HG03571 (cell line): ENCODE measurements at regions not wholly inside any gene's neighbourhood (a gene's known extent, or its start where the extent isn't known, plus 50 kb on each side); places are given as distances from the start of the nearest gene placed in this dataset.

Source experiments
- ATAC-seq: cut with Tn5 transposase; IDR thresholded peaks from one replicate; pipeline ENCODE4 v1.9.1; 2021; ENCODE audit not compliant: unreplicated experiment

DNA sequence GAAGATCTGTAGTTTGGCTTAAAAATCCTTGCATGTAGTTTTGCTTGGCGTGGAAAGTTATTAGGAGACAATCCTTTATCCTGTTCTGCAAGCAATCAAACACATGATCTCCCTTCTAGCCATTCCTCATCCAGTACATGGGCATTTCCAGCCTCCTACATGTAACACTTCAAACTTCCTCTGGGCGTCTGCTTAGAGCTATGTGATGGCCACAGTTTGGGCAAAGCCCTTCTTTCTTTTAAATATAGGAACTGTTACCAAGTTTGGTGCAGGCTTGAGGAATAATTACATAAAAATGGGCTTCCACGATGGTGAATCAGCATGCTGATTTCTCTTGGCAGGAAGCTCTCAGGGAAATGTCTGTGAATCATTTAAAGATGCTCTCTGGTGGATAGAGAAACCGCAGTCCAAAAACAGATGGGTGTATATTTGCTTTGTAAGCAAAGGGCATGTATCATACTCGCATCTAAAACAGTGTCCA is 176.9 kb upstream of the FMN2 start:
- no peak for ATAC-seq

DNA sequence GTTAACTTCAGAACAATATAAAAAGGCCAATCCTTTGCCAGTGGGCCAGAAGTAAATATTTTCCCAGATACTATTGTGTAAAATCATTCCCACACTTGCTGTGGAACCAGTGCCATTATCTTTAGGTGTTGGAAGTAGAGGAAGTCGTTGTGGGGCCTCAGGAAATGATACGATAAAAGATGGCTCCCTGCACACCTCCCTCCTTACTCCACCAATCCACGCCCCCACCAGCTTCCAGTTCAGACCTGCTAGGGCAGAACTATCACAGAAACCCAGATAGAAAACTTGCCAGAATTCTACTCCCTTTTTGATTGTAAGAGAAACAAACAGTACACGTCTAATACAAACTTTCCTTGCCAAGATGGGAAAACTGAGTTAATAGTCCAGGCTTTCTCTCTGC is 173.0 kb upstream of the FMN2 start:
- ATAC-seq = no peak

DNA sequence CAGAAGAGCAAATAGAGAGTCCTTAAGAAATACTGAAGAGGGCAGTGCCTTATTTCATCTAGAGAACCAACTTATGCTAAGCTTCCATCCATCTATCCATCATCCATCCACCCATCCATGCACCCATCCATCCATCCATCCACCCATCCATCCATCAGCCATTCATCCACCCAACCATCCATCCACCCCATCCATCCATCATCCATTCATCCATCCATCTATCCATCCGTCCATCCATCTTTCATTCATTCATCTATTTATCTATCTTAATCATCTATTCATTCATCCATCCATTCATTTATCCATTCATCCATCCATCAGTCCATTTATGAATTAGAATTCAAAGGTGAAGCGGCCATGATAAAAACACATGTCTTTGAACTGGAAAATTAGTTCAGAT is 171.5 kb upstream of the FMN2 start:
- ATAC-seq = no peak

DNA sequence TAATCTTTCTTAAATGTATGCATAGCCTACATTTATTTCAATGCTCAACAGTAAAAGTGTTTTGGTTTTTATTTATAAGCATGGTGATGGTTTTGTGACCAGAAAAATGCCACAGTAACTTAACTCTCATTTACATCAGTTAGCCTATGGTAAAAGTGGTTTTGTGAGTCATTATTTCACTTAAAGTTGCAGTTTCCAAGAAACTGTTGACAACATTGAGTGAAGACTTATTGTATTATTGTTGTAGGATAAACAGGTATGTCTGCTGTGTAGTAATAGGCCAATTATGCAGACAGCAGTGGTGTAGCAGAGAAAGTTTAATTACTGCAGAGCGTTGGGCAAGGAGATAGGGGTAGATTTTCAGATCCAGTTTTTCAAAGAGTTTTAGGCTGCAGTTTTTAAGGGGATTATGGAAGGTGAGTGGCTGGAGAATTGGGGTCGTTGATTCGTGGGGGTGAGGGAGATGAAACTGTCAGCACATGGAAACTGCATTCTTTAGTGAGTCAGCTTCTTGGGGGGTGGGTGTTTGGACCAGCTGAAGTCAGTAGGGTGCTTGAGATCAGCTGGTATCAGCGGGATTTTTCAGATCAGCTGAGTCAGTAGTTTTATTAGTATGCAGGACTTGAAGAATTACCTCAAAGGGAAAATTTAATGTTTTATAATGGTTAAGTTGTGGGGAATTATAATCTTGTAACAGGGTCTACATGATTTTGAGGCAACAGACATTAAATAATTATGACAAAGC is 168.7 kb upstream of the FMN2 start:
- ATAC-seq = no peak

DNA sequence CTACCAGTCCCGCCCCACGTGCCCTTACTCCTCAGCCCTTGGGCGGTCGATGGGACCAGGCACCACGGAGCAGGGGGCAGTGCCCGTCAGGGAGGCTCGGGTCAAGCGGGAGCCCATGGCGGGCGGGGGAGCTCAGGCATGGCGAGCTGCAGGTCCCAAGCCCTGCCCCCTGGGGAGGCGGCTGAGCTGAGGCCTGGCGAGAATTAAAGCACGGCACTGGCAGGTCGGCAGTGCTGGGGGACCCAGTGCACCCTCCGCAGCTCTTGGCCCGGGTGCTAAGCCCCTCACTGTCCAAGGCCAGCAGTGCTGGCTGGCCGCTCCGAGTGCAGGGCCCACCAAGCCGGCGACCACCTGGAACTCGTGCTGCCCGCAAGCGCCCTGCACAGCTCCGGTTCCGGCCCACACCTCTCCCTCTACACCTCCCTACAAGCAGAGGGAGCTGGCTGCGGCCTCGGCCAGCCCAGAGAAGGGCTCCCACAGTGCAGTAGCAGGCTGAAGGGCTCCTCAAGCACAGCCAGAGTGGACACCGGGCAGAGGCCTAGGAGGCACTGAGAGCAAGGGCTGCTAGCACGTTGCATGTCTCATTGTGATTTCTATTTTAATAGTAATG is 166.8 kb upstream of the FMN2 start:
- no peak for ATAC-seq

DNA sequence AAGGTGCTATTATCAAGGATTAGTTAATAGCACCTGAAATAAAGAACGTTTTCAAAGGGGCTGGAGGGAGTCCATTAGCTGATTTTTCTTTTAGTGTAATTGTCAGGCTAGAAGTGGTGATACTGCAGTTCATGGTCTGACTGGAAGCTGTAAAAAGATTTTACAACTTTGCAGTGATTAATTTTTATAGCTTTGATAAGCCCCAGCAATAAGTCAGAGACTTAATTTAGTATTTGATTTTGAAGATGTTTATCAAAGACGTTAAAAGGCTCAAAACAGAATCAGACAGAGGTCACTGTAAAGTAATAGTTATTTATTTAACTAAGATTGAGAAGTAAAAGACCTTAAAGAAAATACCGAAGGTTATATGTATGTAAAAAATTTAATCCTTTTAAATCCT is 165.5 kb upstream of the FMN2 start:
- no peak for ATAC-seq

DNA sequence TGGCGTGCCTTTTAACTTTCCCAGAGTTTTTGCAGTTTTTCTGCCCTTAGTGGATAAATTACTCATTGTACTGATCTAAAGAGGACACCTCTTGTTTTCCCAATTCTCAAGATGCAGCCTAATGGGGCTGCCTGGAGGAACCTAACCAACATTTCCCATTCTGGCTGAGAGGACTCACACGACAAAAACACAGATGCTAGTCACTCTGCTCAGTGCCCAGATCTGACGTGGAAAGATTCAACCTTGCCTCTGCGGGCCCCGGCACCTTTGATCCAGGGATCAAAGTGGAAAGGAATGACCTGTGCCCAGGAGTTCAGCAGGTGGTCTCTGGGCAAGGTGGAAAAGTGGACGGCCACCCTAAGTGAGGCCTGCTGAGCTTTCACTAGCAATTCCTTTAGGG is 162.4 kb upstream of the FMN2 start:
- ATAC-seq = no peak

DNA sequence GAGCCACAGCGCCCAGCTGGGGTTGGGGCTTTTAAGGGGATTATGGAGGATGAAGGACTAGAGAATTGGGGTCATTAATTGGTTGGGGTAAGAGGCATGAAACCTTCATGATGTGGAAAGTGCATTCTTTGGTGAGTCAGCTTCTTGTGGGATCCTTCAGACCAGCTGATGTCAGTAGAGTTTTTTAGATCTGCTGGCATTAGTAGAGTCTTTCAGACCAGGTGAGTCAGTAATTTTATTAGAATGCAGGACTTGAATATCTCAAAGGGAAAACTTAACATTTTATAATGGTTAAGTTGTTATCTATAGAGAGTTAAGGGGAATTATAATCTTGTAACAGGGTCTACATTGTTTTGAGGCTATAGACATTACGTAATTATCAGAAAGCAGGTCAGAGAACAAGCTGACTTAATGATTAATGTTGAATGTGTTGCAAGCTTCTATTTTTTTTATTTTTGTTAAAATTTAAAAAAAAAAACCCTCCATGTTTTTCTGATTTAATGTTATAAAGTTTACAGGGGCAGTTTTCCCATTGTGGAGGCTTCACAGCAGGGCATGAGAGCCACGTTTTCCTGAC is 160.9 kb upstream of the FMN2 start:
- ATAC-seq = no peak

DNA sequence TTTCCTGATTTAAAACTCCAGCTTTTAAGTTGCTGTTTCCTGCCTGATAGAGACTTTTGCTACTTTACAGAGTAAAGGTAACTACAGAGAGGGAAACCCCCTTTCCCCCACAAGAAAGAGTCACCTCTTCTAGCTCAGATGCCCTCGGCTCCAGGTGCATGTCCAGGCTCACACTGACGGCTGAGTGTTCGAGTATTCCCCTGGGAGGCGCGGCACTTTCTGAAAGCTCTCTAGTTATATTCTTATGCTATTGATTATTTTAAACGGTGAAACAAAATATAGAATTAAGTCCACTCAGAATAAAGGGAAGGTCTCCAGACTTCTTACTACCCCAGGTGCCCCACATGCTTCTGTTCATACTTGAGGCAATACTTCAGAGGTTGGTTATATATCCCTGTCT is 160.3 kb upstream of the FMN2 start:
- no peak for ATAC-seq

DNA sequence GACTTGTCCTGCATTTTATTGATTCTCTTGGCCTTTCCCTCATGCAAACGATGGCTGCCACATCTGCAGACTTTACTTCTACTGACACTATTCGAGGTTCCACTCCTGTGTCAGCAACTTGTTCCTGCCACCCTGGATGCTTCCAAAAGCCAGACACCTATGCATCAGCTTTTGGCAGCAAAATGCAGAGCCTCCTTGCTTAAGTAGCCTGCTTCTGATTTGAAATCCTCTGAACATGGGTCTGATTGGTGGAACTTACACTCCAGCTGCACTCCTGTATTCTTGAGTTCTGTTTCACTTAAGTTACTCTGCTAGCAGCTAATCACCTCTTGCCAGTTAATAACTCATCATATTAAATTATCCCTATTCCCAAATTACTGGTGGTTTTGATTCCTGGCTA is 152.1 kb upstream of the FMN2 start:
- no peak for ATAC-seq

DNA sequence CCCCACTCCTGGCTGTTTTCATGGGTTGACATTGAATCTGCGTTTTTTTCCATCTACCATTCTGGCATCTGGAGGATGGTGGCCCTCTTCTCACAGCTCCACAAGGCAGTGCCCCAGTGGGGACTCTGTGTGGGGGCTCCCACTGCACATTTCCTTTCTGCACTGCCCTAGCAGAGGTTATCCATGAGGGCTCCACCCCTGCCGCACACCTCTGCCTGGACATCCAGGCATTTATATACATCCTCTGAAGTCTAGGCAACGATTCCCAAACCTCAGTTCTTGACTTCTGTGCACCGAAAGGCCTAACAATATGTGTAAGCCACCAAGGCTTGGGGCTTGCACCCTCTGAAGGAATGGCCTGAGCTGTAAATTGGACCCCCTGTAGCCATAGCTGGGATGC is 147.9 kb upstream of the FMN2 start:
- no peak for ATAC-seq

DNA sequence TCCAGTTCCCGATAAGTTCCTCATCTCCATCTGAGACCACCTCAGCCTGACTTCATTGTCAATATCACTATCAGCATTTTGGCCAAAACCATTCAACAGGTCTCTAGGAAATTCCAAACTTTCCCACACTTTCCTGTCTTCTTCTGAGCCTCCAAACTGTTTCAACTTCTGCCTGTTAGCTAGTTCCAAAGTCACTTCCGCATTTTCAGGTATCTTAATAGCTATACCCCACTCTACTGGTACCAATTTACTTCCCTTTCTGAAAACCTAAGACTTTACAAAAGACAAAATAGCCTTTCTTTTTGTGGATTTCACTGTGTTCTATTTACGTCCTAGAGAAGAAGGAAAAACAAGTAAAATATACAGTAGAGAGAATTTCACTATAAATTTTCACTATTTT is 147.0 kb upstream of the FMN2 start:
- ATAC-seq = no peak

DNA sequence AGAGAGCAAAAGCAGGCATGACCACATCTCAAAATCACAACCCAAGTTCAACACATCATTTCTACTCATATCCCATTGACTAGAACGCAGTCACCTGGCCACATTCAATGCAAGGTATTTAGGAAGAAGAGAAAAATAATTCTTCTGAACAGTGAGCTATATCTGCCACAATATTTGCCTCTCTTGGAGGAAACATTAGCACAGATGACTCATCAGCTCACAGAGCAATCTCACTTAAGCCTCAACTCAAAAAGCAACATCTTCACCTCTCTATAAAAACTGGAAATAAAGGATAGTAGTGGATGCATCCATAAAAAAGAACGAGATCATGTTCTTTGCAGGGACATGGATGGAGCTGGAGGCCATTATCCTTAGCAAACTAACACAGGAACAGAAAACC is 143.9 kb upstream of the FMN2 start:
- ATAC-seq = no peak

DNA sequence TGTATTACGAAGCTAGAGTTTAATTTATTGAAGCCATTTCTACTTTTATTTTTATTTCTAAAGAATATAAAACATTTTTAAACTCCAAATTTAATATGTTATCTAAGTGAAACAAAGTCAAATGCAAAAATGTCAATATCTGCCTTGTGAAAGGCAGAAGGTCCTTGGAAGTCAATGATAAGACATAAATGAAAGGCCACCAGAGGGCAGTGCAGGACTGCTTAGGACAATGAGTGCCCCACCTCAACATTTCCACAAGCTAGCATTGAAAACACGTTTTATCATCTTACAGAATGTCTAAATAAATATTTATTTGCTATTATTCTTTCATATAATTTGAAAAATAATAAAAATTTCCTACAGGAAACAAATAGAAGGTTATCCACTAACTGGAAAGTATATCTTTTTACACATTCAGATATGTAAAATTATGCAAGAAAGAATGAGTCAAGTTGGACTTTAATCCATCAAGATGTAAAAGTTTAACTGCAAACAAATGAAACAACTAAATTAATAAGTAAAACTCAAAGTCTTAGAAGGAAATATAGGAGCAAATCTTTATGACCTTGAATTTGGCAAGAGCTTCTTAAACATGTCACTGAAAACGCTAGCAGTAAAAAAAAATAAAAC is 140.1 kb upstream of the FMN2 start:
- no peak for ATAC-seq

DNA sequence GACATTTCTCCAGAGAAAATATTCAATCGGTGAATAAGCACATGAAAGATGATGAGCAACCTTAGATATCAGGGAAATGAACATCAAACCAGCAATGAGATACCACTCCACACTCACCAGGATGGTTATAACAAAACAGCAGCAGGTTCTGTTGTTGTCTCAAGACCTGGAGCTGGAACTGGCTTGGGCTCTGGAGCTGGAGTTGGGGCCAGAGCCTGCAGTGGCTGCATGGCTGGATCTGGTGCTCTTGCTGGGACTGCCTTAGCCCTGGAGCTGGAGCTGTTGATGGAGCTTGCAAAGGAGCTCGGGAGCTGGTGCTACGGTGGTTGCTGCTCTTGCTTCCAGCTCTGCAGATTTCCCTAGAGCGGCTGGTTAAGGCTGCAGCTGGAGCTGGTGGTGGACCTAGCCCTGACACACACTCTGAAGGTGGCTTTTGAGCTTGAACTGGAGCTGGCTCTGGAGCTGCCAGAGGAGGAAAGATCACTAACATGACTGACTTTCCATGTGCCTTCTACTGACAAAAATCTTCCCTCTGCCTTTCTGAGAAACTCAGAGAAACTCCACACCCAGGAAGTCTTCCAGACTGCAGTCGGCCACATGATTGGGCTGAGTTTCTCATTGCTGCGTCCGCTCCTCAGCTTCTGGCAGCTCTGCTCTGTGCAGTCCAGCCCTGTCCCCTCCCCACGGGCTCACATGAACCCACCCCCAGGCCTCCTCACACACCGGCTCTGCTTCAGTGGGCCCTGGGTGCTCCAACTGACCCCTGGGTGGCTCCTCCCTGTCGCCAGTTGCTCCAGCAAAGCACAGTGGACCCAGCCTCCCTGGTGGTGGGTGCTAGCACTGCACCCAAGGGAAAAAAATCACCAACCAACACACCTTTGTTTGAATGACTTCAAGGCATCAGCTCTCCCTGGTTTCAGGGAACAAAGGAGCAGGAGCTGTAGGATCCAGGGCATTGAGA is 139.1 kb upstream of the FMN2 start:
- ATAC-seq = no peak

DNA sequence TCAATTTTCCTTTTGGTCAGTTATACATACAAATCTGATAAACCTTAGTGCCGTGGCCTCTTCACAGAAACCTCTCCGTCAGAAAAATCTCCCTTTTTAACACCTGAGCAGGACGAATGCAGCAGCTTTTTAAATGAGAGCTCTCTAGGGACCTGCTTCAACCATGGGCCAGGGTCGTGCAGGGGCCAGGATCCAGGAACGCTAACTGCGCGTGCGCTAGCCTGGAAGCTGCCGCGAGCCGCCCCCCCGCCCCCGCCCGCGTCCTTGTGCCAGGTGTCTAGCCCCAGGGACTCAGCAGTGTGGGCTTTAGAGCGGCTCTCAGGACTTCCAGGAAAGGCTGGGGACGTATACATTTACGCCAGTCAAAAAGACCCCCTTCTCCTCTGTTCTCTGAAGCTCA is 136.8 kb upstream of the FMN2 start:
- ATAC-seq = no peak

DNA sequence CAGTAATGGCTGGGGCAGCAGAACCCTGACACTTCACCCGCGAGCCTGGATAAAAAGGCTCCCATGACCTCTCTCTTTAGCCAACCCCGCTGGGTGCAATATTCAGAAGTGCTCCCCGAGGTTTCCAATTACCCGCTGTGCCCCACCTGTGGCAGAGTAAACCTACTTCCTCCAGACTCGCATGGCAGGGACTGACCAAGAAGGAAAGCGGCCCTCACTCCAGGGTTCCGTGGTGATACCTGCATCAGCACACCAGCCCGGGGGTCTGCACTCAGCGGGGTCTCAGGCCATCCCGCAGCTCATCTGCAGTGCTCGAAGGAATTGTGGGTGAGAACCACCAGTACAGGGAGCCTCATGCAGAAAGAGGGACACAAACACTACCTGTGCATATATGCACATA is 136.3 kb upstream of the FMN2 start:
- no peak for ATAC-seq

DNA sequence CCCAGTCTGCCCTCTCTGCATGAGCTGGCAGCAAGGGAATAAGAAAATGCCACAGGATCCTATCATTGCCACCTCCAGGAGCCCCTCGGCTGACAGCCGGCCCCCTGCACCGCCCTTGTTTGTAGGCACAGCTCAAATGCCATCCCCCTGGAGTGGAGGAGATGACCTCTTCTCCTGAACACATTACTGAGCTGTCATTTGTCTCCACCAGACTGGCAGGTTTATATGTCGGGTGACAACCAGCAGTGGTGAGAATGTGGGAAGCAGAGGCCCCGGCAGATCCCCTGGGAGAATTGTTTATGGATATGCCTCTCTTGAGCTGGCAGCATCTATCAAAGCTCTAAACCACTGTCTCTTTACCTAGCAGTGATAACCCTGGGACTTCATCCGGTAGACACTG is 135.4 kb upstream of the FMN2 start:
- ATAC-seq = no peak

DNA sequence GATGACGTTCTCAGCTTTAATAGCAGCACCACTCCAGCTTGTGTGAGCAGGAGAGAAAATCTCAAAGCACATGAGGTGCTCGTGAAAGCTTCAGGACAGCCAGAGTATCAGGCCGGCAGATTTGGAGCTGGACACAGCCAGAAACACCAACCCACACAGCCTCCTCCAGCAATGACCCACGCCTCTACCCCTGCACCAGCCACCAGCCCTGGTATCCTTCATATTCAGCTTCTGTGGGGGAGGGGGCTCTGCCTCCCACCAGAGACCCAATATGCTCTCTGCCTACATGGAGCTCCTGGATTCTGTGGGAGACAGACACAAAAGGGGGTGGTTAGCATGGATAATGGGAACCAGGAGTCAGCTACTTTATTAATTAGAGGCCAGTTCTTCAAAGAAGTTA is 133.6 kb upstream of the FMN2 start:
- no peak for ATAC-seq

DNA sequence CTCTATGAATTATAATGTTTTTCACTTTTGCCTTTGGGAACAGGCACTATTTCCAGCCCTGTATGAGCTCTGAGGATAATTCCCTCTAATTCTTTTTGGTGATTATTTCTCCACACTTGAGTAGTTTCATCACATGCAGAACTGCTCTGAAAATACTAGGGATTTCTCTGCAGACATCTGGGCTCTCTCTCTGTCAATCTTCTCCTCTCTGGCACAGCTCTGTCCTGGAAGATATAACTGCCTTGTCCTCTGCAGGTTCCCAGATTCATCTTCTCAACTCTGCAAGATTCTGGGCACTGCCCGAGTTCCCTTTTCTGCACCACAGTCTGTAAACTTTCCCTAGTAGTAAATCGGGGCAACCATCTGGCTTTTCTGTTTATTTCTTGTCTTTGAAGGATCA is 131.3 kb upstream of the FMN2 start:
- no peak for ATAC-seq

DNA sequence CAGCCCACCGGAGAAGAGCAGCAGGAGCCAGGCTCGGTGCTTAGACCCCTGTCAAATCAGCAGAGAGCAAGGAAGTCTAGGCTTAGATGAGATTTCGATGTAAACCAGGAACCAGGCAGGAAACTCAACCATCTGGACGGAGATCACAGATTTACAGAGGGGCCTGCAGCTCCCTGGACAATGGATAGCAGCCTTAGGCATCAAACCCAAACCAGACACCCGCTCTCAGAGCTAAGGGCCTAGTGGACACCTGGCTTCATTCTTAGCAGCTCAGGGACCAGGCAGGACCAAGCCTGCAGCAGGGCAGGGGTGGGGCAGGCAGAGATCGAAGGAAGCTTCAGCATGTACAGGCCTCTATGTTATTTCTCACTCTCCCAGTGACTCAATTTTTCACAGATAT is 127.8 kb upstream of the FMN2 start:
- no peak for ATAC-seq
